HK-2 (cell line): ENCODE measurements at regions not wholly inside any gene's neighbourhood (a gene's known extent, or its start where the extent isn't known, plus 50 kb on each side); places are given as distances from the start of the nearest gene placed in this dataset.

Source experiments
- DNase-seq: peaks from one replicate; pipeline ENCODE4 v3.0.0-alpha.2; 2018; ENCODE audit not compliant: unreplicated experiment

DNA sequence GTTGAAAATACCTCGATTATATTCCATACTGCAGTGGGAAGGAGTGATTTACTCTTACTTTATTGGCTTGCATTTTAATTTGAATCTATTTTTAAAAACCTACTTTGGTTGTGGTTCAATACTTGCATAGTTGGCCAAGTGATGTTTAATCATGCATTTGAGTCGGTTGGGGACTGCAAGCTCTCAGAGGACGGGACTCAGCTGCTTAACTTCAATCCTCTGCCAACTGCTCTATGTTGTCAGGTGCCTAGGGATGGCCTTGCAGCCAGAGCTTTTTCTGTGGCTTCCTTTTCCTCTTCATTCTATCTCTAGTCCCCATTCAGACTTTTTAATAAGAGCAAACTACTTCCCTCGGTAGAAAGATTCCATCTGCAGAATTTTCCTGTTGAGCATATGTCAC lies 53.4 kb upstream of the KRR1 start:
- no peak for DNase-seq

DNA sequence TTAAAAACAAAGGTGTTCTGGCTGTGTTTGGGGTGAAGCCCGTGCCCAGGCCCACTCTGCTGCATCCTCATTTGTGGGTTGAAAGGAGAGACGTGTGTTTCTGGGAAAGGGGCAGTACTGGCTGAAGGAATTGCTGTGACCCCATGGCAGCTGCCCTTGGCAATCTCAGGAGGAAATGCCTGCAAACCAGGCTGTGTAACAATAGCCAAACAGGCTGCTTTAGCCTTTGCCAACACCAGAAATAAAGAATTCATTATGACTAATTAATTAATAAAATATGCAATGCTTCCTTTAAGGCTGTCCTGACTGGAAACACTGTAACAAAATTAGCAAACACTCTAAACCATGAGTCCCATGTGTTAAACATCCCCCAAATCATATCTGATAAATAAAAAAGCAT lies 53.0 kb upstream of the KRR1 start:
- no peak for DNase-seq

DNA sequence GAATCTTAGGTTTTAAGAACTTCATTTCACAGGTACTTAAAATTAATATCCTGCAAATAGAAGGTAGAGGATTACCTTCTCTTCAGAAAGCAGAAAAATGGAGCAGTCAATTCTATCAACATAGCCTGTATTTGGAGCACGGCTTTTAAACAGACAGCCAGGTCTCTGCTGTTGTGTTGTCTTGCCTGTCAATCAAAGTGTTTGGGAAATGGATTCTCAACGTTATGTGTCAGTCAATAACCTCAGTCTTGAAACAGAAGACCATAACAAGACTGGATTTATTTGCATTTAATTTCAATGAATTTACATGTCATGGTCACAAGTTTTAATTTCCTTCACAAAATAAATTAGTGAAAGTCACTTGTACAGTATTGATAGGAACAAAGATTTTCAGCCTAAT lies 51.9 kb upstream of the KRR1 start:
- DNase-seq = no peak

DNA sequence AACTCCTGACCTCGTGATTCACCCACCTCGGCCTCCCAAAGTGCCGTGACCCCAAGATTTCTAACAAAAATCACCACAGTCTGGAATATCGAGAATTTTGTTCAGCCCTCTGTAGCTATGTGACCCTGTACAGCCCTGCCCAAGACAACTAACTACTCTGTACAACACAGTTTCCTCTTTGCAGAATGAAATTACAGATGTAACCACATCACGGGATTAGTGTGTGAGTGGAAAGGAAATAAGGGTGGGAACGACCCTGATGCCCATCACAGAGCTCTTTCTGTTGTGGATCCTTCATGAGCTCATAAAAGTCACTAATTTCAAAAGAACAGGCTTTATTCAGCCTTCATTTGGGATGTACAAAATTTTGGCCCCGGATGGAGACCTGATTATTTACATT lies 50.5 kb upstream of the KRR1 start:
- DNase-seq = no peak
